HAP-1 (cell line): ENCODE measurements at regions not wholly inside any gene's neighbourhood (a gene's known extent, or its start where the extent isn't known, plus 50 kb on each side); places are given as distances from the start of the nearest gene placed in this dataset.

ENCODE experiments used
- DNase-seq, 2 experiments: peaks; one replicate each; pipeline ENCODE4 v3.0.0-alpha.2; 2016 to 2020; ENCODE audit warnings: low spot score in 2 of 2
- H3K27me3 ChIP-seq: fragments of 250-450 bp; sonication (Bioruptor Pico); 2 replicates; pipeline ENCODE4 v1.5.1; 2020; ENCODE audit warnings: low read depth, mild to moderate bottlenecking, moderate library complexity
- H3K36me3 ChIP-seq: fragments of 250-450 bp; sonication (Bioruptor Pico); replicated peaks from 2 replicates; pipeline ENCODE4 v1.5.1; 2020; ENCODE audit warnings: mild to moderate bottlenecking
- H3K4me1 ChIP-seq: fragments of 250-450 bp; sonication (Bioruptor Pico); 2 replicates; pipeline ENCODE4 v1.5.1; 2020; ENCODE audit warnings: mild to moderate bottlenecking
- H3K4me3 ChIP-seq: fragments of 250-450 bp; sonication (Bioruptor Pico); 2 replicates; pipeline ENCODE4 v1.5.1; 2020; ENCODE audit warnings: mild to moderate bottlenecking, moderate library complexity
- H3K9me3 ChIP-seq: fragments of 250-450 bp; sonication (Bioruptor Pico); 2 replicates; pipeline ENCODE4 v1.5.1; 2020; ENCODE audit warnings: mild to moderate bottlenecking, moderate library complexity
- in situ Hi-C: fragments of 300-500 bp; cut with MboI; formaldehyde crosslinking; loops from 3 replicates; pipeline ENCODE4 v1.14.3; 2020; ENCODE audit warnings: low sequenced_read_pairs, inconsistent platforms, mixed read lengths

DNA sequence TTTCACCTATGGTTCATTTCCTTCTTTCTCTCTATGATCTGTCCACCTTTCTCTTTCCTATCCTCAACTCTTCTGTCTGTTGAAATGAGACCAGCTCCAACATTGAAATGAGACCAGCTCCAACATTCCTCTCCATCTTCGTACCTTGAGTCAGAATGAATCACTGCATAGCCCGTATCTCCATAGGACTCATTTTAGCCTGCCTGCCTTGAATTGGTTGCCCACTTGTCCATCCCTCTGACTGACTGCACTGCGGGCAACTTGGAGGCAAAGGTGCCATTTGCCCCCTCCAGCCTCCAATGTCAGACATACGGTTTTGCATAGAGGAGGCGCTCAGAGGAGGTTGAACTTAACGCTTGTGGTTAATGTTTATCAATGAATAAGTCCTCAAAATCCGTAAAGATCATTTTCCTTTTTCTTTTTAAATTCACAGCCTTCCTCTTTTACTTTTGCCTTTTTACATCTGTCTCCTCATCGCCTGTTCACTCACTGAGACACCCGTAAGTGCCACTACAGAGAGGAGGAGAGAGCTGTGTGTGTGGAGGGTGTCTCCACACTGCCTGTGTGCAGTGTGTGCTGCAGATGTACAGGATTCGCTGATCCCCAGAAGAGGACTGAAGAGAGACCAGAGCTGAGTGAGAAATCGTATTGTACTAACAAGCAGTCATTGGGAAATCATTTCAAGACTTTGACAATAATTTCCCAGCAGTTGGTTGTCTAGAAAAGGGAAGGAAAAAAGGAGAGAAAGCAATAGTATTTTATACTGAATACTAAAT is 579.6 kb upstream of the MAP3K7 start:
- in situ Hi-C loops: no loop called here
- H3K4me1 ChIP-seq: no peaks in the 10 kb centered on the region
- no peak for DNase-seq
- peaks cover 17% of the 10 kb centered on the region for H3K27me3 ChIP-seq
- no peaks in the 10 kb centered on the region for H3K9me3 ChIP-seq
- no peak overlapping the region for H3K4me3 ChIP-seq
- H3K36me3 ChIP-seq: no peaks in the 10 kb centered on the region

DNA sequence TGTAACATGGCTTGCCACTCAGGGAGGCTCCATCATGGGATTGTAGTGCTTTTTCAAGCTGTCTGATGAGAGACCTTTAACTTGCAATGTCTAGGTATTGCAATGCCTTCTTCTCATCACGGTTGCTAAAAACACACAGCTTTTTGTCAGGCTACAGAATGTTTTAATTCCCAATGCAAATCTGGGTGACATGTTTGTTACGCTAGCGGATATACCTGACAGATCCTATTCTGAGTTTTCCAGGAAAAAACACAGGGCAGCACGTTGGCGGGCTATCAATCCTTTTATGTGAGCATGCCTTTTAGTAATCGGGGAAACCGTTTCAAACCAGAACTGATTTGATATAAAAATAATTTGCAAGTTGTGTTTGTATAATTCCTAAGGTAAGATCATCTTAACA is 577.2 kb upstream of the MAP3K7 start:
- Histone ChIP-seq H3K4me3 (no peak overlapping the region), H3K9me3 (no peaks in the 10 kb centered on the region), H3K4me1 (no peaks in the 10 kb centered on the region), H3K27me3 (peaks cover 17% of the 10 kb centered on the region), H3K36me3 (no peaks in the 10 kb centered on the region)
- no peak for DNase-seq
- in situ Hi-C loops: no loop called here

DNA sequence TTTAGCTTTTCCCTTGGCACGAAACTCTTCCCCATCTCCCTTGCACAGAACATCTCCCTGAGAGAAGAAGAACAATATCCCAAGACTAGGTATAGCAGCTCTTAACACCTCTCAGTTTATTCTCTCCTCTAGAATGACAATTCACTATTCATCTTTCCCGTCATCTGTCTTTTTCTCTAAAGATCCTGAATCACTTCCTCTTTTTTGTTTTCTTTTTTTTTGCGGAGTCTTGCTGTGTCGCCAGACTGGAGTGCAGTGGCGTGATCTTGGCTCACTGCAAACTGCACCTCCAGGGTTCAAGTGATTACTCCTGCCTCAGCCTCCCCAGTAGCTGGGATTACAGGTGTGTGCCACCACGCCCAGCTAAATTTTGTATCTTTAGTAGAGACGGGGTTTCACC is 574.4 kb upstream of the MAP3K7 start:
- in situ Hi-C loops: no loop called here
- no peaks in the 10 kb centered on the region for H3K9me3 ChIP-seq
- H3K27me3 ChIP-seq: peaks cover 17% of the 10 kb centered on the region
- no peak for DNase-seq
- no peak overlapping the region for H3K4me3 ChIP-seq
- H3K4me1 ChIP-seq: no peaks in the 10 kb centered on the region
- H3K36me3 ChIP-seq: no peaks in the 10 kb centered on the region

GRCh38 chr6:91155129-91155785 is 568.4 kb upstream of the MAP3K7 start:
- H3K4me1 ChIP-seq: no peaks in the 10 kb centered on the region
- H3K4me3 ChIP-seq: no peak overlapping the region
- H3K9me3 ChIP-seq: no peaks in the 10 kb centered on the region
- no peaks in the 10 kb centered on the region for H3K36me3 ChIP-seq
- DNase-seq: no peak
- in situ Hi-C loops: no loop called here
- no peaks in the 10 kb centered on the region for H3K27me3 ChIP-seq

DNA sequence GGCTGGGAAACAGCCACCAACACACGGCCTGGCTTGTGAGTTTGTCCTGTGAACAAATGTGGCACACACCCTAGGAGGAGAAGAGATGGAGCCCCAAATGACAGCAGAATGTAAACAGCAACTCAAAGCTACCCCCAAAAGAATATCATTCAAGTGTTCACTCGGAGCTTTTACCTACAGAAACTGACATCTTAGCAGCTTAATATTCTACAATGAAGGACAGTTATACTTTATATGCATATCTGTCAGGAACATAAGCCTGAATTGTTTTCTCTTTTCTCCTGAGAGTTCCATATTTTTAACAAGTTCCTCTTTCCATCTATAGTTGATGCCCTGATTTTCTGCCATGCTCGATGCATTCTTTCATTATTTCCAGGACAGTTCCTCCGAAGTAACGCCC is 566.0 kb upstream of the MAP3K7 start:
- Histone ChIP-seq H3K4me1 (no peaks in the 10 kb centered on the region), H3K27me3 (no peaks in the 10 kb centered on the region), H3K4me3 (no peak overlapping the region), H3K9me3 (no peaks in the 10 kb centered on the region), H3K36me3 (no peaks in the 10 kb centered on the region)
- in situ Hi-C loops: no loop called here
- DNase-seq: no peak

DNA sequence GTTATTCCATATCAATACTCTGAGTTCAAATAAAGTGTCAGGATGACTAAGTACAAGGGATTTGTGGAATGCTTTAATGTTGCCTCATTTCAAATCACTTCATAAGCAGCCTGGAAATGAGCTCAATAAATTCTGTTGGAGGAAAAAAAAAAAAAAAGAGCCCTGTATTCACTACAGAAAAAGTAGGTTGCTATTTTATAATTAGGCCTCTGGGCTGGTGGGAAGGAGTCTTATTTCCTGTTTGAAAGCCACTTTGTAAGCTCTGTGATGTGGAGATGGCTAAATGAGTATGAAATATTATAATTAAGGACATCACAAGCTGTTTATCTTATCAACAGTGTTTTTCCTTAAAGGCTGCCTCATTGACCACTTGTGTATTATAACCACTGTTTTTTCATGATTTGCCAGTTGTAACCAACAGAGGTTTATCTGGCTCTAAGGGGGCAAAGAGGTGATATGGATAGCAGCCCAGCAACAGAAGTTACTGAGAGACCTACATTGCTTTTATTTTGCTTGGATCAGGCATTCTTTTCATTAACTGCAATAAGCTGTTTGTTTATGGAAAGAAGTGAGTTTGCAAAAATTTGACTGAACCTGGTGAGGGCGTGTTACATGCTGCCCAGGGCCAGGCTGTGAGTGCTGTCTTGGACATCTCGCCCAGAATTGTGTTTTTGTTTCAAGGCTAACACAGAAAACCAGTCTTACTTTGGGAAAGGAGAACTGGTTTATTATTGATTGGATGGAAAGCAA is 563.3 kb upstream of the MAP3K7 start:
- Histone ChIP-seq H3K4me3 (no peak overlapping the region), H3K4me1 (no peaks in the 10 kb centered on the region), H3K36me3 (no peaks in the 10 kb centered on the region), H3K9me3 (no peaks in the 10 kb centered on the region), H3K27me3 (no peaks in the 10 kb centered on the region)
- DNase-seq: no peak
- in situ Hi-C loops: no loop called here

DNA sequence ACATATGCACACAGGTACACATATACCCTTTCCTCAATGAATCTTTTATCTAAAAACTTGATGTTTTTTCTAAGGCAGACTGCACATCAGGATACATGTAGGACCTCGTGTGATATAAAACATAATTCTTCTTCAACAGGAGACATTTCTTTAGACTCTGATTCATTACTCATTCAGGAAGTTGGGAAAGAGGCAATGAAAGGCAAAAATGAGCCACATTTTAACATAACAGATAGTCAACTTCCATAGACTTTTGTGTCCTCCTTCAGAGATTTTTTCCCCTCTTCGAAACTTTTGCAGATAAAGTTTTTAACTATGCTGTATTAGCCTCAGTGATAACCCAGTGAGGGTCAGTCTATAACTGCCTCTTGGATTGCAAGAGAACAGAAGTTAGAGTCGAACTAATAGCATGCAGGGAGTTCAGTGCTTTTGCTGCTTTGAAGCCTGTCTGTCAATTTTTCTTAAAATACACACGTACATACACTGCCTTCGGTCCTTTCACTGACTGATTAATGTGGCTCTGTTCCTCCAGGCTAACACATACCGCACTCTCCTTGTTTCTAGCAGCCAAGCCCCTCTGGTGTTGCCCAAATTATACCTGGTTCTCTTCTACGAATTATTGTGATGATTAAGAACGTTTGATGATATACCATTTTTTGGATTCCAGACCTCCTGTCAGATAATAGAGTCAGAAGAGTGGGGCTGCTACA is 562.5 kb upstream of the MAP3K7 start:
- DNase-seq: no peak

GRCh38 chr6:91144126-91144525 is 557.3 kb upstream of the MAP3K7 start:
- Histone ChIP-seq H3K9me3 (no peaks in the 10 kb centered on the region), H3K4me1 (no peaks in the 10 kb centered on the region), H3K27me3 (no peaks in the 10 kb centered on the region), H3K4me3 (no peak overlapping the region), H3K36me3 (no peaks in the 10 kb centered on the region)
- DNase-seq: no peak
- in situ Hi-C loops: no loop called here

More for the DNA sequence above, 562.5 kb upstream of the MAP3K7 start:
- no peaks in the 10 kb centered on the region for H3K36me3 ChIP-seq
- H3K4me3 ChIP-seq: no peak overlapping the region
- H3K27me3 ChIP-seq: no peaks in the 10 kb centered on the region
- in situ Hi-C loops: no loop called here
- H3K4me1 ChIP-seq: no peaks in the 10 kb centered on the region
- H3K9me3 ChIP-seq: no peaks in the 10 kb centered on the region

DNA sequence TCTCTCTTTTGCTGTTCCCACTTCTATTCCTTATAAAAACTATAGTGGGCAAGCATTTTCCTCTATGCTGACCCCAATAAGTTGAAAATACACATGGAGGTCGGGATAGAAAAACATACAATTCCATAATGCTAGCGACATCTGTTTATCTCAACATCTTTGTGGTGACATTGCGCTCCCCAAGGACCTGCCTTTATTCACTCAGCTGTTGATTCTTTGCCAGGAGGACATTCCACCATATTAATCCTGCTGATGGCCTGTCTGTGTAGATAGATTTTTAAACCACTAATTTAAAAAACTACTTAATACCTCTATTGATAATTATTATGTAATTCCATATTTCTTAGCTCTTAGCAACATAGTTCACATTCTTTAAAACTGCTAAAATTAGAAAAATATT is 555.3 kb upstream of the MAP3K7 start:
- no peak overlapping the region for H3K4me3 ChIP-seq
- DNase-seq: no peak
- H3K27me3 ChIP-seq: no peaks in the 10 kb centered on the region
- in situ Hi-C loops: no loop called here
- H3K36me3 ChIP-seq: no peaks in the 10 kb centered on the region
- H3K4me1 ChIP-seq: no peaks in the 10 kb centered on the region
- no peaks in the 10 kb centered on the region for H3K9me3 ChIP-seq

DNA sequence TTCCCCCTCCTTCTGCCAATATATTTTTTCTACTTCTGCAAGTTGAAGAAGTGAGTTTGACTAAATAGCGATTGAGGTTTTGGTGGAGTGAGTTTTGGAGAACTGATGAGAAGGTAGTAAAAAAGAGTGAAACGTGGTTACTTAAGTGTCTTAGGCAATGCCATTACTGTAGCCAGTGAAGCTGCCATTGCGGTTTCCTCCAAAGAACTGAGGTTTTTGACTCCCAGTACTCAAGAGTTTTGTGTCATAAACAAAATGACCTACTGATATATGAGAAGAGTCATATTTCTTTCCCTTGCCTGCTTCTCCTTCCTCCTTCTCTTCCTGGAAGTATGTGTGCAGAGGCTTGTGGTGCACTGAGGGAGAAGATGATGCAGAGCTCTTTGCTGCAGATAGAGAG is 554.5 kb upstream of the MAP3K7 start:
- in situ Hi-C loops: no loop called here
- DNase-seq: no peak
- Histone ChIP-seq H3K9me3 (no peaks in the 10 kb centered on the region), H3K4me3 (no peak overlapping the region), H3K36me3 (no peaks in the 10 kb centered on the region), H3K27me3 (no peaks in the 10 kb centered on the region), H3K4me1 (no peaks in the 10 kb centered on the region)

DNA sequence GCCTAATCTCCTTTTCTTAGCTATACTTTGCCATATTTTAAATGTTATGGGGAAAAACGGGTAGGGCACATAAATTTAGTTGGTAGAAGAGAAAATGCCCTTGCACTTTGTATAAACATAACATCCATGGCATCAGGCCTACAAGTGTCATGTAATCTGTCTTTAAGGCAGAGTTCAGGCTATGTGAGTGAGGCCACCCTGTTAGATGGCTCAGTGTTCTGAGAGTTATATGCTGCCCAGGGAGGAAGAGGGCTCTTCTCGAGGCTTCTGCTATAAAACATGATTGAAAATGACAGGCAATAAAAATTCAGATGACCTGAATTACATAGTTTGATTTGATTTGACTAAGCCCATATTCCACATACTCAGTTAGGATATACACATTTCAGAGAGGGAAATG is 553.6 kb upstream of the MAP3K7 start:
- in situ Hi-C loops: no loop called here
- no peak for DNase-seq

GRCh38 chr6:91137286-91137685 is 550.4 kb upstream of the MAP3K7 start:
- no peak for DNase-seq
- in situ Hi-C loops: no loop called here
- Histone ChIP-seq H3K9me3 (no peaks in the 10 kb centered on the region), H3K27me3 (no peaks in the 10 kb centered on the region), H3K4me1 (no peaks in the 10 kb centered on the region), H3K36me3 (no peaks in the 10 kb centered on the region), H3K4me3 (no peak overlapping the region)

More for the DNA sequence above, 553.6 kb upstream of the MAP3K7 start:
- no peak overlapping the region for H3K4me3 ChIP-seq
- H3K4me1 ChIP-seq: no peaks in the 10 kb centered on the region
- H3K36me3 ChIP-seq: no peaks in the 10 kb centered on the region
- no peaks in the 10 kb centered on the region for H3K27me3 ChIP-seq
- H3K9me3 ChIP-seq: no peaks in the 10 kb centered on the region

DNA sequence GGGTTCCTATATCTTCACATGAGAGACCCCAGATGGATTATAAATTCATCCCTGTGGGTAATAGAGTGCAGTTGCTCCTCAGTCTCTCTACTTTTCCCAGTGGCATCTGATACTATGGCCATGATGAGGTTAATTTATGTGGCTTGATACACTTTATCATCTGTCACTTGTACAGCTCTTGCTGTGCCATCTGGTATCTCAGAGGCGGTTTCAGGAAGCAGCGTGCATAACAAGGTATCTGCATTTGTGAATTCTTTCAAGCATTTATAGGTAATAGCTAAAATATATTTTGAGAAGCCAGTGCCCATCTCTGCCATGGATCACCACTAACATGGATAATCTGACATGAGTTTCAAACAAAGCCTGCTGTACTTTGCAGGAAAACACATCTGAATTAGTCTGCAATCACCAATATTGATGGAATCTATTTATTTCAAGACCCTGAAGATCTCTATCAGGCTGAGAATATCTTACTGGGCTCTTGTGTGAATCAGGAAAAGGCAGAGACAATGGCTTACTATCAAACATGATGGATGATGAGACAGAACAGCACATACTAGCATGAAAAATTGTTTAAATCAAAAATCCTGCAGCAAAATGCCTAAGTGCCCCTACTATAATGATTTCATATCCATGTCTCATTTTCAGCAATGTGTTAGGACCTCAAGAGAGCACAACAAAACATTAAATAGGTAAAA is 548.7 kb upstream of the MAP3K7 start:
- in situ Hi-C loops: no loop called here
- H3K9me3 ChIP-seq: no peaks in the 10 kb centered on the region
- H3K27me3 ChIP-seq: no peaks in the 10 kb centered on the region
- no peaks in the 10 kb centered on the region for H3K36me3 ChIP-seq
- no peaks in the 10 kb centered on the region for H3K4me1 ChIP-seq
- H3K4me3 ChIP-seq: no peak overlapping the region
- DNase-seq: no peak
